GM19328 (cell line): ENCODE measurements at regions not wholly inside any gene's neighbourhood (a gene's known extent, or its start where the extent isn't known, plus 50 kb on each side); places are given as distances from the start of the nearest gene placed in this dataset.
"Not testable (repeated sequence)": the region's sequence is repeated elsewhere in the genome, so short reads cannot be mapped to it uniquely, and the experiment has no call there.

ENCODE experiments used
- ATAC-seq: cut with Tn5 transposase; IDR thresholded peaks from one replicate; pipeline ENCODE4 v1.9.1; 2021; ENCODE audit warnings: mild to moderate bottlenecking, moderate library complexity; ENCODE audit not compliant: unreplicated experiment

- ATAC-seq, result no peak
These were observed 501.1 kb downstream of the NAV3 start for GRCh38 chr12:78331753-78332152.

DNA sequence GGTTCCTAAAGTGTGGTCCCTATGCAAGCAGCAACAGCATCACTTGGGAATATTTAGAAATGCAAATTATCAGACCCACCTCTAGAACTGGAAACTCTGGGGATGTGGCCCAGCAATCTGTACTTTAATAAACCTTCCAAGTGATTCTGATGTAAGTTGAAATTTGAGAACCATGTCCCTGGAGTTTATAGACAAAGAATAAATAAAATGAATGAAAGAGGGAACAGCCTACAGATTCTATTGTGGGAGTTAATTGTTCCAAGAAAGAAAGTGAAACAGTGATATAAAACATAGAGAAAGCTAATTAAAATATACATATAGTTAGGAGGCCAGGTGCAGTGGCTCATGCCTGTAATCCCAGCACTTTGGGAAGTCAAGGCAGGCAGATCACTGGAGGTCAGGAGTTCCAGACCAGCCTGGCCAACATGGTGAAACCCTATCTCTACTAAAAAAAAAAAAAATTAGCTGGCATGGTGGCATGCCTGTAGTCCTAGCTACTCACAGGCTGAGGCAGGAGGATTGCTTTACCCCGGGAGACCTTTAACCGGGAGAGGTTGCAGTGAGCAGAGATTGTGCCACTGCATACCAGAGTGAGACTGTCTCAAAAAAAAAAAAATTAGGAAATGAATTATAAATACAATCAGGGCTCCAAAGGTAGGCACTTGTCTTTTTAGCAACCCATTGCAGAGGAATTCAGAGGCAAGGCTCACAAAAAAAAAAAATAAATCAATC lies 507.5 kb downstream of the NAV3 start:
- no peak for ATAC-seq

DNA sequence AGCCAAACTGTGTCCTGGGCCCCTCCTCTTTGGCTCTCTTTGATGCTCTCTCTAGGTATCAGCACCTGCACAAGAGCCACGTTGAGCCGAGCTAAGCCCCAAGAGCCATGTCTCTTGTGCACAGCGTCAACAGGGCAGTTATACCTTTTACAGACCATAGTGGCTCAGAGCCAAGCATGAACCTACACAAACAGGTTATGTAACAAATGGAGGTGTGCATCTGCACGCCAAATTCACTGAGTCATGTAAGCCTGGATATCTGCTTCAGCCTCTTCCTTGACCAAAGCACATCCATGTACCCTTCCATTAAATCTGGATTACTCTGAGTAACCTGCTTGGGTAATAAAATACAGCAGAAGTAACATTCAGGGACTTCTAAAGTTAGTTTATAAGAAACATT lies 509.7 kb downstream of the NAV3 start:
- ATAC-seq, result no peak

- ATAC-seq, result no peak
These were observed 513.0 kb downstream of the NAV3 start for GRCh38 chr12:78343657-78344056.

GRCh38 chr12:78359520-78359919 lies 505.1 kb upstream of the SYT1 start:
- ATAC-seq, result no peak

DNA sequence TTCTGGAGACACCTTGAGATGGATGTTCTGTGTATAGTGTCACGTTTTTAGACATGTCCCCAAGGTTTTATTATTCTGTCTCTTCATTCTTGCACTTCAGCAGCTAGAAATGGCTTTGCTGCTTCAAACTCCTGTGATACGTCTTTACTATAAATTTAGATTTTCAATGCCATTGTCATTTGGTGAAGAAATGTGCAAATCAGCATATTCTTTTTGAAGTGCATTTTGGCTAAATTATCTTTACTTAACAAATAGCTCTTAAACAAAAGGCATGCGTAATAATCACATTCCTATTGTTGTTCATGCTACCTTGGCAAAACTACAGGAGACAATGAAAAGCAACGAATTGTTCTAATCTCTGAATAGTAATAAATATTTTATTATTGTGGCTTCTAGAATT lies 502.9 kb upstream of the SYT1 start:
- ATAC-seq, result no peak

- ATAC-seq, result no peak
These were observed 493.3 kb upstream of the SYT1 start for GRCh38 chr12:78371284-78371683.

DNA sequence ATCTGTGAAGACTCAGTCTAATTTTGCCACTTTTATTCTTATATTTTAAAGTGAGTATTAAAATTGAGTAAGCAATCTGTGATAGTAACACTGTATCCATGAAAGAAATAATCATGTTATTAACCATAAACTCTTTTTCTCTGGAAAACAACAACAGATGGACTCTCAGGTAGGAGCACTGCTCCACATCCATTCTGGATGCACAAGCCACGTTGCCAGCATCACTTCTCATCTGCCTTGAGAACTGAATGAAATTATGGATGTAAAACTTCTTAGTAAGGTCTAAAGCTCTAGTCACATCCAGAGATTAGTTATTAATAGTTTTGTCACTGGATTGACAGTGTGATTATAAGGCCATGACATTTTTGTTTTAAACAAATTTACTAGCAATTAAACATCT lies 489.1 kb upstream of the SYT1 start:
- no peak for ATAC-seq

DNA sequence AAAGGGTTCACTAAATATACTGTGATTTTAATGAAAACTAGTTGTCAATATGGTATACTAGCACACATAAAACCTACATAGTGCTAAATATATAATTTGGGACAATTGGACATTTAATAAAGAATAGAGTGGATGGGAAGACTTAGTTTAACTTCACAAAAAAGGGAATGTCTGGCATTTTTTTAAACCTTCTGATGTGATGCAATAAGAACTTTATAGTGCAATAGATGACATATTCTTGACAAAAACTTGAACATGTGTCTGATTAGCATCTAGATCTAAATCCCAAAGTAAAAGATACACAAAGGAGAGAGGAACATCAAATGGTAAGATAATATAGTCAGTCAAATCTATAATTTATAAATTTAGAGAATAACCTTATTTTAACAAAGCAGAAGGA lies 488.3 kb upstream of the SYT1 start:
- ATAC-seq, result no peak

GRCh38 chr12:78379065-78379464 lies 485.5 kb upstream of the SYT1 start:
- ATAC-seq, result not testable (repeated sequence)

DNA sequence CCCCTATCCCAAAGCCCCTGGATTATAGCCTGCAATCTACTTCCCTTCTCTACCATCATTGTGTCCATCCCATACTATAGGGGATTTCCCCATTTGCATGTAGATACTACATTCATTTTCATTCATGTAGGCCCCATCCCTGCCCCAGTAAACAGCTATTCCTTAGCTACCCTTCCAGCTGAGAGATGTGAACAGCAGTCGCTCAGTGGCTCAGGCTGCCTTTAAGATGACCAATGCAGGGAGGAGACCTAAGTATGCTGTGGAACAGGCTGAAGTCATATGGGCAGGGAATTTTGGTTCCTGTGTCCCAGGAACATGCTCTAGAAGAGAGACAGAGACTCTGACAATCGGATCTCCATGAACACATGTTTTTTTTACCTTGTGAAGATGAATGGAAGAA lies 481.2 kb upstream of the SYT1 start:
- ATAC-seq, result no peak

- ATAC-seq, result no peak
These were observed 480.0 kb upstream of the SYT1 start for GRCh38 chr12:78384541-78384940.

- no peak for ATAC-seq
These were observed 479.0 kb upstream of the SYT1 start for GRCh38 chr12:78385541-78385940.

DNA sequence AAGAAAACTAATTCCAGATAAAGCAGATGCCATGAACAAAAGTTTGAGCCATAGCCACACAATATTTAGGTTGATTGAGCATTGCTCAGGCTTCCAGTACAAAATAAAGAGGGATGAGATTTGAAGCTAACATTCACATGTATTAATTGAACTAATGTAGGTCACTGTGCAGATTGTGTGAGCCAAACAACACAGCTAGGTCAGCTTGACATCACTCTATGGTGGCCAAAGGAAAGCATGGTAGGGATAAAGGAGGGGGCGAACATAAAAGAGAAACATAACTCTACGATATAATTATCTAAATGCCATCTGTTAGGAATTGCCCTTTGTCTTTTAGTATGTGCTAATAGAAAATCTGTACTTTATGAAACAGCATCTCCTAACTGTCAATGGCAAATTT lies 477.7 kb upstream of the SYT1 start:
- no peak for ATAC-seq

DNA sequence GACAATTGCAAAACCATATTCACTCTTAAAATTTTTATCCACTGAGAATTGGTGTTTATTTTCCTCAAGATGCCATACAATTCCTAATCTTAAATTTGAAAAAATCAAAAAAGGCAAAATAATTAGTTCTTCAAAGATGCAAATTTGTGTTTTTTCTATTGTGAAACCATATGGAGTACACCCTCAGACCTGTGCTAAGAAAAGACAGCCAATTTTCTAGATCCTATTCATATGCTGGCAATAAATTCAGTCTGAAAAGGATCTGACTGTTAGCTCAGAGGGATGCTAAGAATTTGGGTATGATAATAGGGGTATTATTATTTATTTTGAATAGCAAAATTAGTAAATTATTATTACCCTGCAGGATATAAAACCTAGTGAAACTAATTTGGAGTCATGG lies 476.9 kb upstream of the SYT1 start:
- ATAC-seq, result no peak

GRCh38 chr12:78388461-78388860 lies 476.1 kb upstream of the SYT1 start:
- ATAC-seq, result no peak

- no peak for ATAC-seq
These were observed 473.7 kb upstream of the SYT1 start for GRCh38 chr12:78390920-78391319.

DNA sequence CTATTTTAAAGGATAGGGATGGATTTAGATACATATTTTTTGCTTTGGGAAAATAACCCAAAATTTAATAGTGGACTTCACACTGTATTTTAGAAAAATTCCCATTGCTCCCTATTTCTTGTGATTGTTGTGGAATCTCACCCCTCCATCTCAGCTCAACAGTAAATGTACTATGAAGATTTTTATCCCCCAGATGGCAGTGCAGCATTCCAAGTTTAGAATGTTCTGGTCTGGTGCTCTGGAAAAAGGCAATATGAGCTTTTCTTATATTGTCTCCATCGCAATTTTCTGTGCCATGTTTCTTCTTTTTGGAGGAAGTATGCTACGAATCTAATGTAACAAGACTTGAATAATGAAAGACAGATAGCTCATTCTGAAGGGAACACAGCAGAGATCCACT lies 471.7 kb upstream of the SYT1 start:
- ATAC-seq, result no peak

DNA sequence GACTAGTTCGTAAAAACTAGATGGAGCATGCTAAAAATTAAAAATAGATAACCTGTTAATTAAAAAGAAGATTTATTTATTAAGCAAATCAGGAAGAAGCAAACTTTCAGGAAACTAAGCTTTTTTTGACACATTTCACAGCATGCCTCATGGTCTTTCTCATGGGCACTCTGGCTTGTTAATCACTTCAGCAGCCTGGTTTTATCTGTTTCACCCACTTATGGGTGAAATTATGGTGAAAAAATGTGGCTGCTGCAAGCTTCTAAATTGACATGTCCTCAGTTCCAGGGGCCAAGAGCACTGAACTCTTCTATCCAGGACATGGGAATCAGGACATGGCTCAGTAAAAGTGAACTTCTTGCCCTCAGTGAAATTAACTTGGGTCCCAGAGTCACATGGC lies 468.6 kb upstream of the SYT1 start:
- ATAC-seq, result no peak

DNA sequence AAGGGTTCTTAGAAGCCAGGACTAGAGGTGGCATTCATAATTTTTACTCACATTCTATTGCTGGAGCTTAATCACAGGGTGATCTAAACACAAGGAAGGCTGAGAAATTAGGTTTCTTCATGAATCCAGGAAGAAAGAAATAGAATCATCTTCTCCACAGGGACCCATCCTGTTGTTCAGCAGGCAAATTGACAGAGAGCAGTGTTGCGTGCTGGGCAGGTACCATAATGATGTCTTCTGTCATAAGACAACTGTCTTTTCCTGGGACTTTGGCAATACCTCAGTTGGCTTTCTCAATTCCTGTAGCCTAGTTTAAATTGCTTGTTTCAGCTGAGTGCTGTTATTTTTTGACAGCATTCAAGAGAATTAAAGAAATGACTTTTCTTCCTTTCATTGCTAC lies 468.0 kb upstream of the SYT1 start:
- ATAC-seq, result no peak

DNA sequence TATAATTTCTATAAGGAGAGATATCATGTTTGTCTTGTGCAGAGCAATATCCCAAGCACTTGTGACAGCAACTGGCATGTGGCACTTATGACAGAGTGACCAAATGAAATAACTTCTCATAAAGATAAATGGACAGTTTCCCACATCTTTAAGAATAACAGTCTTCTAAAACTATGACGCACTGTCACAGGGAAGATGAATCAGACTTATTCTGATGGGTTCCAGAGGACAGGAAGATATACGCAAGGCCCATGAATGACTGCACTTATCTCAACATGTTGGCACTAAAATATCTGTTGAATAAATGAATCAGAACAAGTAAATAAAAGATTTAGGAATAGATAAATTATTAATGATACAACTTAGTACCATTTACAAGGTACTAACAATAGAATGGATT lies 465.8 kb upstream of the SYT1 start:
- no peak for ATAC-seq

- ATAC-seq, result no peak
These were observed 462.0 kb upstream of the SYT1 start for GRCh38 chr12:78402366-78403134.

DNA sequence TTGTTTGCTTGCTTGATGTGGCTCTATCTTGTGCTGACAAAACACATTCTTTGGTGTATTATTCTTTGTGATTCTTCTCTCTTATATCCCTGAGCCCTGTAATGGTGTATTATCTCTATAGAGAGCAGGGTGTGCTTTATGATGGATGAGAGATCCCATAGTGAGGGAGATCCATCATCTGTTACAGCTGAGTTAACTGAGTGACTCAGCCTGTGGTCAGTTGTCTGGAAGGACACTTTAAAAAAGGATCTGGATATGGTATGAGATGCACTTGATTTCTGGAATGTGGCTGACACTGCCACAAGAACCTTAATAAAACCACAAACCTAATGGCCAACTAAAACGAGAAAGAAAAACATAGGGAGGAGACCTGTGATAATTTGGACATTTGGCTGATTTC lies 461.4 kb upstream of the SYT1 start:
- ATAC-seq, result no peak
